IMR-90 (cell line): ENCODE measurements at regions not wholly inside any gene's neighbourhood (a gene's known extent, or its start where the extent isn't known, plus 50 kb on each side); places are given as distances from the start of the nearest gene placed in this dataset.

Experiments used
- ATAC-seq: fragments of 200-7000 bp; cut with Tn5 transposase; 2 replicates; pipeline ENCODE4 v1.9.1; 2020; ENCODE audit warnings: low read depth, mild to moderate bottlenecking, moderate library complexity
- BruUV-seq: library from RNA; stranded (reverse); fragments of 400-500 nt; replicated peaks from 2 replicates; lab custom pipeline; 2021; lab: Mats Ljungman, UMichigan
- CTCF ChIA-PET: fragments of 300-600 bp; formaldehyde crosslinking; extraction: SDS; loops from one replicate; lab custom pipeline; 2021; ENCODE audit warnings: antibody characterized with exemption; lab: Yijun Ruan, JAX
- POLR2A ChIA-PET: fragments of 300-600 bp; sonication (Branson Sonifier 250); formaldehyde crosslinking; loops from one replicate; lab custom pipeline; 2022; ENCODE audit warnings: antibody characterized with exemption; ENCODE audit not compliant: unreplicated experiment; lab: Charles Lee
- DNase-seq: peaks from one replicate; pipeline ENCODE4 v3.0.0; 2013
- H2AFZ ChIP-seq: replicated peaks from 2 replicates; pipeline ENCODE3; 2013; ENCODE audit warnings: low read length, mild to moderate bottlenecking; ENCODE audit not compliant: poor library complexity
- H2AK5ac ChIP-seq: 2 replicates; pipeline ENCODE4 v1.6.1; 2013; ENCODE audit warnings: low read depth, low read length, inconsistent platforms
- H2AK9ac ChIP-seq: replicated peaks from 2 replicates; pipeline ENCODE3; 2013; ENCODE audit warnings: mild to moderate bottlenecking, low read depth, low read length, moderate library complexity; ENCODE audit not compliant: poor library complexity
- H2BK120ac ChIP-seq: 2 replicates; pipeline ENCODE4 v1.6.1; 2013; ENCODE audit warnings: low read depth, low read length, inconsistent platforms
- H2BK15ac ChIP-seq: 3 replicates; pipeline ENCODE4 v1.6.1; 2013; ENCODE audit warnings: low read depth, low read length, inconsistent platforms
- H2BK20ac ChIP-seq: 2 replicates; pipeline ENCODE4 v1.6.1; 2013; ENCODE audit warnings: low read depth, mild to moderate bottlenecking, inconsistent platforms, low read length, moderate library complexity
- H2BK5ac ChIP-seq: 2 replicates; pipeline ENCODE4 v1.6.1; 2013; ENCODE audit warnings: mild to moderate bottlenecking, low read depth, low read length, inconsistent platforms; ENCODE audit not compliant: poor library complexity, severe bottlenecking
- H3K14ac ChIP-seq: replicated peaks from 2 replicates; pipeline ENCODE4 v1.6.1; 2013; ENCODE audit warnings: low read depth, low read length, inconsistent platforms
- H3K18ac ChIP-seq: 2 replicates; pipeline ENCODE4 v1.6.1; 2013; ENCODE audit warnings: low read depth, low read length, control low read depth
- H3K23ac ChIP-seq: 2 replicates; pipeline ENCODE4 v1.6.1; 2013; ENCODE audit warnings: low read depth, low read length, inconsistent platforms
- H3K27ac ChIP-seq: 2 replicates; pipeline ENCODE4 v1.5.1; 2013; ENCODE audit warnings: mild to moderate bottlenecking, control low read depth, low read length; ENCODE audit not compliant: insufficient read depth
- H3K27me3 ChIP-seq: 2 replicates; pipeline ENCODE4 v1.6.1; 2013; ENCODE audit warnings: low read length; ENCODE audit not compliant: control insufficient read depth, insufficient read depth
- H3K36me3 ChIP-seq: 2 replicates; pipeline ENCODE4 v1.6.1; 2013; ENCODE audit warnings: low read length, mixed read lengths; ENCODE audit not compliant: control insufficient read depth, insufficient read depth
- H3K4ac ChIP-seq: 2 replicates; pipeline ENCODE4 v1.6.1; 2013; ENCODE audit warnings: low read depth, low read length, inconsistent platforms
- H3K4me1 ChIP-seq: 2 replicates; pipeline ENCODE4 v1.6.1; 2013; ENCODE audit warnings: low read length, mixed read lengths; ENCODE audit not compliant: control insufficient read depth, insufficient read depth
- H3K4me2 ChIP-seq: 2 replicates; pipeline ENCODE4 v1.6.1; 2013; ENCODE audit warnings: low read depth, mild to moderate bottlenecking, control low read depth, low read length, moderate library complexity
- H3K4me3 ChIP-seq: 2 replicates; pipeline ENCODE4 v1.5.1; 2013; ENCODE audit warnings: low read depth, mild to moderate bottlenecking, control low read depth, low read length, moderate library complexity; ENCODE audit not compliant: insufficient read depth
- H3K56ac ChIP-seq: 2 replicates; pipeline ENCODE4 v1.6.1; 2013; ENCODE audit warnings: low read length, inconsistent platforms; ENCODE audit not compliant: insufficient read depth; ENCODE audit errors: extremely low read depth
- H3K79me1 ChIP-seq, 2 experiments: 2 replicates each; pipeline ENCODE4 v1.6.1; 2013; ENCODE audit warnings: low read length in 2 of 2, inconsistent platforms in 1 of 2, low read depth in 1 of 2
- H3K9ac ChIP-seq: 2 replicates; pipeline ENCODE4 v1.6.1; 2013; ENCODE audit warnings: low read depth, low read length, control low read depth
- H3K9me1 ChIP-seq: 2 replicates; pipeline ENCODE4 v1.6.1; 2013; ENCODE audit warnings: low read length, inconsistent platforms; ENCODE audit not compliant: insufficient read depth
- H3K9me3 ChIP-seq: 2 replicates; pipeline ENCODE4 v1.6.1; 2013; ENCODE audit warnings: low read length; ENCODE audit not compliant: control insufficient read depth, insufficient read depth
- H4K20me1 ChIP-seq: 2 replicates; pipeline ENCODE4 v1.6.1; 2013; ENCODE audit warnings: low read length, inconsistent platforms; ENCODE audit not compliant: insufficient read depth
- H4K5ac ChIP-seq: 2 replicates; pipeline ENCODE4 v1.6.1; 2013; ENCODE audit warnings: mild to moderate bottlenecking, low read depth, low read length, control low read depth
- H4K8ac ChIP-seq, 2 experiments: 2 replicates each; pipeline ENCODE4 v1.6.1; 2013; ENCODE audit warnings: low read depth in 2 of 2, low read length in 2 of 2, control low read depth in 1 of 2, inconsistent platforms in 1 of 2
- H4K91ac ChIP-seq: 2 replicates; pipeline ENCODE4 v1.6.1; 2013; ENCODE audit warnings: low read depth, low read length, inconsistent platforms; ENCODE audit not compliant: insufficient read depth
- BHLHE40 ChIP-seq: fragments of 150-350 bp; IDR thresholded peaks from 2 replicates; pipeline ENCODE4 v1.6.1; 2016; ENCODE audit warnings: mild to moderate bottlenecking, low read depth, low read length
- CEBPB ChIP-seq: IDR thresholded peaks from 2 replicates; pipeline ENCODE4 v1.6.1; 2012; ENCODE audit warnings: low read depth, low read length, improper control_type of control experiment
- CHD1 ChIP-seq: IDR thresholded peaks from 2 replicates; pipeline ENCODE4 v1.6.1; 2012; ENCODE audit warnings: low read depth, low read length, improper control_type of control experiment
- CTCF ChIP-seq: conservative IDR thresholded peaks from 2 replicates; pipeline ENCODE4 v1.5.1; 2012; ENCODE audit warnings: mild to moderate bottlenecking, low read depth, low read length, improper control_type of control experiment
- ELK1 ChIP-seq: fragments of 150-350 bp; IDR thresholded peaks from 2 replicates; pipeline ENCODE4 v1.6.1; 2016; ENCODE audit warnings: low read depth, mild to moderate bottlenecking, low read length, moderate library complexity, borderline replicate concordance
- FOS ChIP-seq: fragments of 150-350 bp; IDR thresholded peaks from 2 replicates; pipeline ENCODE4 v1.6.1; 2016; ENCODE audit warnings: low read depth, low read length
- MAFK ChIP-seq: IDR thresholded peaks from 2 replicates; pipeline ENCODE4 v1.6.1; 2012; ENCODE audit warnings: low read depth, low read length, improper control_type of control experiment
- MAZ ChIP-seq: IDR thresholded peaks from 2 replicates; pipeline ENCODE4 v1.6.1; 2012; ENCODE audit warnings: low read depth, mild to moderate bottlenecking, low read length, improper control_type of control experiment, moderate library complexity, borderline replicate concordance
- MXI1 ChIP-seq: IDR thresholded peaks from 2 replicates; pipeline ENCODE4 v1.6.1; 2012; ENCODE audit warnings: low read depth, mild to moderate bottlenecking, low read length, moderate library complexity, borderline replicate concordance
- NFE2L2 ChIP-seq: fragments of 150-350 bp; IDR thresholded peaks from 2 replicates; pipeline ENCODE4 v1.6.1; 2016; ENCODE audit warnings: low read depth, mild to moderate bottlenecking, low read length
- POLR2A ChIP-seq: IDR thresholded peaks from 2 replicates; pipeline ENCODE4 v1.6.1; 2012; ENCODE audit warnings: mild to moderate bottlenecking, low read depth, low read length
- RAD21 ChIP-seq: IDR thresholded peaks from 2 replicates; pipeline ENCODE4 v1.6.1; 2012; ENCODE audit warnings: low read length, improper control_type of control experiment
- RCOR1 ChIP-seq: IDR thresholded peaks from 2 replicates; pipeline ENCODE4 v1.6.1; 2012; ENCODE audit warnings: mild to moderate bottlenecking, low read length, improper control_type of control experiment; ENCODE audit not compliant: insufficient replicate concordance
- RFX5 ChIP-seq: IDR thresholded peaks from 2 replicates; pipeline ENCODE4 v1.8.0; 2012; ENCODE audit warnings: low read depth, mild to moderate bottlenecking, low read length, moderate library complexity
- SMC3 ChIP-seq: fragments of 150-350 bp; IDR thresholded peaks from 2 replicates; pipeline ENCODE4 v1.6.1; 2016; ENCODE audit warnings: low read depth, mild to moderate bottlenecking, antibody characterized with exemption, low read length, moderate library complexity
- USF2 ChIP-seq: fragments of 150-350 bp; IDR thresholded peaks from 2 replicates; pipeline ENCODE4 v1.6.1; 2017; ENCODE audit warnings: mild to moderate bottlenecking, antibody characterized with exemption, low read length, low read depth
- WGBS, 2 experiments: methylation state at CpG; one replicate each; pipeline versions ENCODE4 v1.1.5 to v1.1.7; 2013; ENCODE audit warnings: missing lambda C conversion rate in 2 of 2; ENCODE audit not compliant: insufficient read length in 1 of 2; ENCODE audit errors: extremely low coverage in 2 of 2; 5-methylcytosine and 5-hydroxymethylcytosine counted together
- dilution Hi-C: fragments of 300-500 bp; cut with HindIII; formaldehyde crosslinking; loops from one replicate; pipeline ENCODE4 v1.14.3; 2018; ENCODE audit warnings: low sequenced_read_pairs; ENCODE audit not compliant: unreplicated experiment
- in situ Hi-C: fragments of 300-500 bp; cut with MboI; formaldehyde crosslinking; loops from 3 replicates; pipeline ENCODE4 v1.14.3; 2019; ENCODE audit warnings: low sequenced_read_pairs, inconsistent platforms, mixed read lengths
- intact Hi-C: fragments of 100-400 bp; cut with micrococcal nuclease; formaldehyde crosslinking; loops from 2 replicates; pipeline ENCODE4 v1.10.0; 2022

- DNase-seq (no peak), ATAC-seq (no peak)
- H3K36me3 ChIP-seq, result no peaks in the 10 kb centered on the region
- H3K9me1 ChIP-seq, result no peaks in the 10 kb centered on the region
- no peaks in the 10 kb centered on the region for H3K79me1 ChIP-seq
- H2BK20ac ChIP-seq, result no peak overlapping the region
- no peak overlapping the region for H3K14ac ChIP-seq
- H2AK9ac ChIP-seq, result no peak overlapping the region
- in situ Hi-C loops, result no loop called here
- H2BK15ac ChIP-seq, result no peak overlapping the region
- H2BK120ac ChIP-seq, result no peak overlapping the region
- H3K9me3 ChIP-seq, result no peaks in the 10 kb centered on the region
- intact Hi-C loops, result no loop called here
- no peak overlapping the region for H4K91ac ChIP-seq
- no peak overlapping the region for H4K8ac ChIP-seq
- H3K27me3 ChIP-seq, result no peaks in the 10 kb centered on the region
- CTCF ChIA-PET, result no interaction called here
- H3K27ac ChIP-seq, result no peak overlapping the region
- no TSS peak for BruUV-seq
- no peak overlapping the region for H3K4me2 ChIP-seq
- POLR2A ChIA-PET, result no interaction called here
- no peak overlapping the region for H3K18ac ChIP-seq
- TF ChIP-seq RAD21, result no peak
- no peak for TF ChIP-seq POLR2A
- no peak for TF ChIP-seq SMC3
- no peak for TF ChIP-seq MAZ
- TF ChIP-seq MAFK, result no peak
- no peak for TF ChIP-seq RFX5
- no peak for TF ChIP-seq NFE2L2
- no peak for TF ChIP-seq CEBPB
- TF ChIP-seq ELK1, result no peak
- no peak for TF ChIP-seq CHD1
- no peak for TF ChIP-seq MXI1
- no peak for TF ChIP-seq BHLHE40
- TF ChIP-seq FOS, result no peak
- TF ChIP-seq USF2, result no peak
- no peak for TF ChIP-seq RCOR1
- TF ChIP-seq CTCF, result no peak
- H3K4me1 ChIP-seq, result no peaks in the 10 kb centered on the region
- H4K5ac ChIP-seq, result no peak overlapping the region
- no peak overlapping the region for H2AK5ac ChIP-seq
- no peak overlapping the region for H2BK5ac ChIP-seq
- no peak overlapping the region for H3K9ac ChIP-seq
- H4K20me1 ChIP-seq, result no peaks in the 10 kb centered on the region
- H2AFZ ChIP-seq, result no peak overlapping the region
- H3K4me3 ChIP-seq, result no peak overlapping the region
- dilution Hi-C loops, result no loop called here
- no peak overlapping the region for H3K56ac ChIP-seq
- WGBS, 2 experiments, result no CpG with 5 or more reads among the region's 2 CpGs
- no peak overlapping the region for H3K4ac ChIP-seq
- H3K23ac ChIP-seq, result no peak overlapping the region
Measured at GRCh38 chr3:76930712-76931111, 109.2 kb upstream of the ROBO2 start.
